ENCODE measurements at regions not wholly inside any gene's neighbourhood (a gene's known extent, or its start where the extent isn't known, plus 50 kb on each side); places are given as distances from the start of the nearest gene placed in this dataset.

GRCh38 chr17:71392715-71393567 lies 727.9 kb upstream of the SOX9 start:
- H3K9me3 ChIP-seq (ENCODE audit: control insufficient read depth, low read length): no peaks in the 10 kb centered on the region
- no peak overlapping the region for H3K9ac ChIP-seq (ENCODE audit: low read length)
- H3K4me1 ChIP-seq (ENCODE audit: control insufficient read depth, insufficient read depth, low read length): no peaks in the 10 kb centered on the region
- no peaks in the 10 kb centered on the region for H3K27me3 ChIP-seq (ENCODE audit: control insufficient read depth, insufficient read depth, low read length)
- H3K4me3 ChIP-seq (ENCODE audit: low read length): no peak overlapping the region
- no peaks in the 10 kb centered on the region for H3K36me3 ChIP-seq (ENCODE audit: control insufficient read depth, insufficient read depth, low read length)

DNA sequence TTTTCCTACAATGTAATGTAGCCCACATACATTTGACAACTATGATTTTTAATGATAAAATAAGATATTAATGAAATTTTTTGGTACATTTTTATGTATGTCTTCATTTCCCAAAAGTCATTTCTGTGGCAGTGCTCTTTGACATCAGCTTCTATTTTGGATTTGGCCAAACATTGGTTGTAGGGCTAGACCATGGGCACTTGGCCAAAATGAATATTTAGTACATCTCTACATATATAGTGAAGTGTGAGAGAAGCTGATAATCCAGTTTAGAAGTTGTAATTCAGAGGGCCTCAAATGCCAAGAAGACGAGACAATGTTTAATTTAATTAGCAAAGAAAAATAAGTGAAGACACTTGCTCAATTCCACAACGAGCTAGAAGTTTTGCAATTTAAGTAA lies 724.9 kb upstream of the SOX9 start:
- no peaks in the 10 kb centered on the region for H3K36me3 ChIP-seq (ENCODE audit: control insufficient read depth, insufficient read depth, low read length)
- no peaks in the 10 kb centered on the region for H3K9me3 ChIP-seq (ENCODE audit: control insufficient read depth, low read length)
- no peak overlapping the region for H3K9ac ChIP-seq (ENCODE audit: low read length)
- H3K4me1 ChIP-seq (ENCODE audit: control insufficient read depth, insufficient read depth, low read length): no peaks in the 10 kb centered on the region
- no peak overlapping the region for H3K4me3 ChIP-seq (ENCODE audit: low read length)
- no peaks in the 10 kb centered on the region for H3K27me3 ChIP-seq (ENCODE audit: control insufficient read depth, insufficient read depth, low read length)

DNA sequence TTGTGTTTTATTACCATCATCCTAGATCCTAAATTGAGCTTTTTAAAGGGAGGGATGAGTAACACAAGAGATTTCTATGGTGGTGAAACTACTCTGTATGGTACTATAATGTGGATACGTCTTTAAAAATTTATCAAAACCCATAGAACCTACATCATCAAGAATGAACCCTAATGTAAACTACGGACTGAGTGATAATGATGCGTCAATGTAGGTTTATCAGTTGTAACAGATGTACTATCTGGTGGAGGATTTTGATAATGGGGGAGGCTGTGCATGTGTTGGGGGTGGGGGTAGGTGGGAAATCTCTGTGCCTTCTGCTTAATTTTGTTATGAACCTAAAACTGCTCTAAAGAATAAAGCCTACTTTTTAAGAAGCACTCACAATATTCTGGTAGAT lies 724.1 kb upstream of the SOX9 start:
- Histone ChIP-seq H3K4me1 (ENCODE audit: control insufficient read depth, insufficient read depth, low read length) (no peaks in the 10 kb centered on the region), H3K9ac (ENCODE audit: low read length) (no peak overlapping the region), H3K9me3 (ENCODE audit: control insufficient read depth, low read length) (no peaks in the 10 kb centered on the region), H3K36me3 (ENCODE audit: control insufficient read depth, insufficient read depth, low read length) (no peaks in the 10 kb centered on the region), H3K27me3 (ENCODE audit: control insufficient read depth, insufficient read depth, low read length) (no peaks in the 10 kb centered on the region), H3K4me3 (ENCODE audit: low read length) (no peak overlapping the region)

GRCh38 chr17:71398025-71398424 lies 722.8 kb upstream of the SOX9 start:
- Histone ChIP-seq H3K9ac (ENCODE audit: low read length) (no peak overlapping the region), H3K4me3 (ENCODE audit: low read length) (no peak overlapping the region), H3K9me3 (ENCODE audit: control insufficient read depth, low read length) (no peaks in the 10 kb centered on the region), H3K36me3 (ENCODE audit: control insufficient read depth, insufficient read depth, low read length) (no peaks in the 10 kb centered on the region), H3K4me1 (ENCODE audit: control insufficient read depth, insufficient read depth, low read length) (peaks cover 3% of the 10 kb centered on the region), H3K27me3 (ENCODE audit: control insufficient read depth, insufficient read depth, low read length) (no peaks in the 10 kb centered on the region)

GRCh38 chr17:71398800-71399219 lies 722.0 kb upstream of the SOX9 start:
- Histone ChIP-seq H3K9me3 (ENCODE audit: control insufficient read depth, low read length) (no peaks in the 10 kb centered on the region), H3K4me1 (ENCODE audit: control insufficient read depth, insufficient read depth, low read length) (peaks cover 5% of the 10 kb centered on the region), H3K4me3 (ENCODE audit: low read length) (no peak overlapping the region)

GRCh38 chr17:71399221-71399620 lies 721.6 kb upstream of the SOX9 start:
- H3K27me3 ChIP-seq (ENCODE audit: control insufficient read depth, insufficient read depth, low read length): no peaks in the 10 kb centered on the region

More at GRCh38 chr17:71398800-71399219, 722.0 kb upstream of the SOX9 start:
- no peaks in the 10 kb centered on the region for H3K27me3 ChIP-seq (ENCODE audit: control insufficient read depth, insufficient read depth, low read length)
- H3K36me3 ChIP-seq (ENCODE audit: control insufficient read depth, insufficient read depth, low read length): no peaks in the 10 kb centered on the region
- H3K9ac ChIP-seq (ENCODE audit: low read length): no peak overlapping the region

DNA sequence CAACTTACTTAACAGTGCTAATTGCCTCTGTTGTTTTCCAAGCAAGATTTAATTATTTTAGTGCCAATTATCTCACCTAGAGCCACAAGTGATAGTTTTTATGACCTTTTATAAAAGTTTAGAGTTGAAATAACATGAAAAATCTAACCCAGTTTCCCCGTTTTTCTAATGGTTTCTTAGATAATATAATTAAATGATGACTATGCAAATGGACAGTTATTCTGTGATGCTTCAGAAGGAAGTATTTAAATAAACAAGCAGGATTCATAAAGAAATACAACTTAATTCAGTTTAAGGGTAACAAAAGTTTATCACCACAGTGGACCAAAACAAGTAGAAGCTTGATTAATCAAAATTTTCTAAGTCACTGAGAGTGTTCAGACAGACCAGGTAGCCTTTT lies 721.2 kb upstream of the SOX9 start:
- Histone ChIP-seq H3K36me3 (ENCODE audit: control insufficient read depth, insufficient read depth, low read length) (no peaks in the 10 kb centered on the region), H3K4me3 (ENCODE audit: low read length) (no peak overlapping the region), H3K4me1 (ENCODE audit: control insufficient read depth, insufficient read depth, low read length) (peaks cover 5% of the 10 kb centered on the region), H3K27me3 (ENCODE audit: control insufficient read depth, insufficient read depth, low read length) (no peaks in the 10 kb centered on the region), H3K9me3 (ENCODE audit: control insufficient read depth, low read length) (no peaks in the 10 kb centered on the region), H3K9ac (ENCODE audit: low read length) (no peak overlapping the region)

More at GRCh38 chr17:71399221-71399620, 721.6 kb upstream of the SOX9 start:
- Histone ChIP-seq H3K4me1 (ENCODE audit: control insufficient read depth, insufficient read depth, low read length) (peaks cover 5% of the 10 kb centered on the region), H3K4me3 (ENCODE audit: low read length) (no peak overlapping the region), H3K36me3 (ENCODE audit: control insufficient read depth, insufficient read depth, low read length) (no peaks in the 10 kb centered on the region), H3K9me3 (ENCODE audit: control insufficient read depth, low read length) (no peaks in the 10 kb centered on the region), H3K9ac (ENCODE audit: low read length) (no peak overlapping the region)

DNA sequence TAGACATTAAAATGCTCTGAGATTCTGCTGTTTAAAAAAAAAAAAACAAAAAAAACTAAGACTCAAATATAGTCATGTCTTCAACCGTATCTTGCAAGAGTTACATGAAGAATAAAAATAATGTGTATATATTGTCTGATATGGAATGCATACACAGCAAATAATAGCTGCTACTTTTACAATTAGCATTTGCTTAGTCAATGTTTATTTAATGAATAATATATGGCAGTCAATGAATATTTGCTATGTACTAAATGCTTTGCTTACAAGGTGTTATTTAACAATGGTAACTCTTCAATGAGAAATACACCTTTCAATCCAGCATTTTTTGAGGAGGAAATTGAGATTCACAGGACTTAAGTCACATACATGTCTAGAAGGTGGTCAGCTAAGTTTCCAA lies 718.8 kb upstream of the SOX9 start:
- Histone ChIP-seq H3K4me1 (ENCODE audit: control insufficient read depth, insufficient read depth, low read length) (peaks cover 5% of the 10 kb centered on the region), H3K9me3 (ENCODE audit: control insufficient read depth, low read length) (no peaks in the 10 kb centered on the region), H3K27me3 (ENCODE audit: control insufficient read depth, insufficient read depth, low read length) (no peaks in the 10 kb centered on the region), H3K4me3 (ENCODE audit: low read length) (no peak overlapping the region), H3K9ac (ENCODE audit: low read length) (no peak overlapping the region), H3K36me3 (ENCODE audit: control insufficient read depth, insufficient read depth, low read length) (no peaks in the 10 kb centered on the region)

DNA sequence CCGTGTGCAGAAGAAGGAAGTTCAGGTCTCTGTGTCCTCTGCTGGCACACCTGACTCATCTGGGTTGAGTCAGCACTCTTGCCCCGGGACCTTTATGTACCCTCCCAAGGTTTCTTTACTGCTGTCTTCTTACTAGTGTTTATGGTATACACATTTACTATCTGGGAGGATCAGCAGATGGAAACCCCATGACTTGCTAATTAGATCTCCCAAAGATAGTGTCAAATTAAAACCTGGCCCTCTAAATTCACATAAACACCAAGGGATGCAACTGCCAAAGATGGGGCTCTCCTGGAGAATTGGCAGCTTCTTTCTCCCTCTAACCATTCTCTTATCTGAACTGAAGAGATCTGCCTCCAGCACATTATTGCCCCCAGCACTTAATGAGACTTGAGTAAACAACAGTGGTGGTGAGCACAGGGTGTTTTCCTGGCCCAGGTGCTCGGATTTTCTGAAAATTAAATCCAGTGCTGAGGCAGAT lies 718.1 kb upstream of the SOX9 start:
- H3K4me3 ChIP-seq (ENCODE audit: low read length): no peak overlapping the region
- H3K27me3 ChIP-seq (ENCODE audit: control insufficient read depth, insufficient read depth, low read length): no peaks in the 10 kb centered on the region
- H3K9me3 ChIP-seq (ENCODE audit: control insufficient read depth, low read length): no peaks in the 10 kb centered on the region
- no peaks in the 10 kb centered on the region for H3K36me3 ChIP-seq (ENCODE audit: control insufficient read depth, insufficient read depth, low read length)
- peaks cover 5% of the 10 kb centered on the region for H3K4me1 ChIP-seq (ENCODE audit: control insufficient read depth, insufficient read depth, low read length)
- no peak overlapping the region for H3K9ac ChIP-seq (ENCODE audit: low read length)

- Histone ChIP-seq H3K4me3 (ENCODE audit: low read length) (no peak overlapping the region), H3K27me3 (ENCODE audit: control insufficient read depth, insufficient read depth, low read length) (no peaks in the 10 kb centered on the region), H3K4me1 (ENCODE audit: control insufficient read depth, insufficient read depth, low read length) (peaks cover 5% of the 10 kb centered on the region), H3K9me3 (ENCODE audit: control insufficient read depth, low read length) (no peaks in the 10 kb centered on the region), H3K9ac (ENCODE audit: low read length) (no peak overlapping the region), H3K36me3 (ENCODE audit: control insufficient read depth, insufficient read depth, low read length) (no peaks in the 10 kb centered on the region)
Measured at GRCh38 chr17:71405101-71405500, 715.7 kb upstream of the SOX9 start.

GRCh38 chr17:71407981-71408380 lies 712.8 kb upstream of the SOX9 start:
- H3K4me3 ChIP-seq (ENCODE audit: low read length): no peak overlapping the region
- no peak overlapping the region for H3K9ac ChIP-seq (ENCODE audit: low read length)
- H3K36me3 ChIP-seq (ENCODE audit: control insufficient read depth, insufficient read depth, low read length): no peaks in the 10 kb centered on the region
- H3K27me3 ChIP-seq (ENCODE audit: control insufficient read depth, insufficient read depth, low read length): no peaks in the 10 kb centered on the region
- H3K4me1 ChIP-seq (ENCODE audit: control insufficient read depth, insufficient read depth, low read length): peaks cover 3% of the 10 kb centered on the region
- H3K9me3 ChIP-seq (ENCODE audit: control insufficient read depth, low read length): no peaks in the 10 kb centered on the region

- H3K9ac ChIP-seq (ENCODE audit: low read length): no peak overlapping the region
- no peaks in the 10 kb centered on the region for H3K9me3 ChIP-seq (ENCODE audit: control insufficient read depth, low read length)
- no peaks in the 10 kb centered on the region for H3K36me3 ChIP-seq (ENCODE audit: control insufficient read depth, insufficient read depth, low read length)
- no peaks in the 10 kb centered on the region for H3K4me1 ChIP-seq (ENCODE audit: control insufficient read depth, insufficient read depth, low read length)
- no peak overlapping the region for H3K4me3 ChIP-seq (ENCODE audit: low read length)
- no peaks in the 10 kb centered on the region for H3K27me3 ChIP-seq (ENCODE audit: control insufficient read depth, insufficient read depth, low read length)
Measured at GRCh38 chr17:71409137-71409536, 711.7 kb upstream of the SOX9 start.

Data from mucosa of stomach (tissue), 1 donor.